MM.1S (cell line): ENCODE measurements at regions not wholly inside any gene's neighbourhood (a gene's known extent, or its start where the extent isn't known, plus 50 kb on each side); places are given as distances from the start of the nearest gene placed in this dataset.

Experiments used
- DNase-seq: peaks from one replicate; pipeline ENCODE4 v3.0.0-alpha.2; 2015
- H2AFZ ChIP-seq: fragments of 300-600 bp; sonication (generic); 2 replicates; pipeline ENCODE4 v1.6.0; 2016; ENCODE audit warnings: antibody characterized with exemption, low read length
- H3F3A ChIP-seq: fragments of 300-600 bp; sonication (generic); 2 replicates; pipeline ENCODE4 v1.6.1; 2016; ENCODE audit warnings: mild to moderate bottlenecking, antibody characterized with exemption, low read length, moderate library complexity, mixed read lengths; ENCODE audit not compliant: insufficient read depth
- H3K27ac ChIP-seq: fragments of 300-600 bp; sonication (generic); 2 replicates; pipeline ENCODE4 v1.5.1; 2016; ENCODE audit warnings: mild to moderate bottlenecking, low read length
- H3K27me3 ChIP-seq: fragments of 300-600 bp; sonication (generic); replicated peaks from 2 replicates; pipeline ENCODE4 v1.6.0; 2016; ENCODE audit warnings: low read length; ENCODE audit not compliant: insufficient read depth
- H3K36me3 ChIP-seq: fragments of 300-600 bp; sonication (generic); replicated peaks from 2 replicates; pipeline ENCODE4 v1.6.1; 2016; ENCODE audit warnings: mild to moderate bottlenecking, low read length, mixed read lengths; ENCODE audit not compliant: insufficient read depth
- H3K4me1 ChIP-seq: fragments of 300-600 bp; sonication (generic); 2 replicates; pipeline ENCODE4 v1.6.1; 2016; ENCODE audit warnings: low read length, mixed read lengths
- H3K4me2 ChIP-seq: fragments of 300-600 bp; sonication (generic); 2 replicates; pipeline ENCODE4 v1.6.0; 2016; ENCODE audit warnings: low read depth, low read length
- H3K4me3 ChIP-seq: fragments of 300-600 bp; sonication (generic); 2 replicates; pipeline ENCODE4 v1.5.1; 2016; ENCODE audit warnings: low read length, mixed read lengths
- H3K79me2 ChIP-seq: fragments of 300-600 bp; sonication (generic); 2 replicates; pipeline ENCODE4 v1.6.1; 2016; ENCODE audit warnings: mixed run types, low read length, mixed read lengths
- H3K9ac ChIP-seq: fragments of 300-600 bp; sonication (generic); 2 replicates; pipeline ENCODE4 v1.6.1; 2016; ENCODE audit warnings: low read length, mixed read lengths
- H3K9me2 ChIP-seq: fragments of 300-600 bp; sonication (generic); replicated peaks from 2 replicates; pipeline ENCODE4 v1.6.1; 2016; ENCODE audit warnings: mild to moderate bottlenecking, low read length, mixed read lengths; ENCODE audit not compliant: insufficient read depth
- H3K9me3 ChIP-seq: fragments of 300-600 bp; sonication (generic); replicated peaks from 2 replicates; pipeline ENCODE4 v1.6.1; 2016; ENCODE audit warnings: mild to moderate bottlenecking, low read length, mixed read lengths; ENCODE audit not compliant: insufficient read depth
- H4K20me1 ChIP-seq: fragments of 300-600 bp; sonication (generic); 2 replicates; pipeline ENCODE4 v1.6.1; 2016; ENCODE audit warnings: mild to moderate bottlenecking, low read length, moderate library complexity, mixed read lengths; ENCODE audit not compliant: insufficient read depth
- EZH2 ChIP-seq: fragments of 300-600 bp; sonication (generic); optimal IDR thresholded peaks from 2 replicates; pipeline ENCODE3; 2017; ENCODE audit warnings: low read depth, mild to moderate bottlenecking, antibody characterized with exemption, low read length, mixed read lengths
- EZH2phosphoT487 ChIP-seq: fragments of 300-600 bp; sonication (generic); IDR thresholded peaks from 2 replicates; pipeline ENCODE4 v1.6.1; 2018; ENCODE audit warnings: antibody characterized with exemption, low read length
- TF ChIP-seq, protein P1 (sequence below): fragments of 300-600 bp; sonication (generic); IDR thresholded peaks from 2 replicates; pipeline ENCODE4 v1.5.1; 2016; ENCODE audit warnings: antibody characterized with exemption, low read length, mixed read lengths

DNA sequence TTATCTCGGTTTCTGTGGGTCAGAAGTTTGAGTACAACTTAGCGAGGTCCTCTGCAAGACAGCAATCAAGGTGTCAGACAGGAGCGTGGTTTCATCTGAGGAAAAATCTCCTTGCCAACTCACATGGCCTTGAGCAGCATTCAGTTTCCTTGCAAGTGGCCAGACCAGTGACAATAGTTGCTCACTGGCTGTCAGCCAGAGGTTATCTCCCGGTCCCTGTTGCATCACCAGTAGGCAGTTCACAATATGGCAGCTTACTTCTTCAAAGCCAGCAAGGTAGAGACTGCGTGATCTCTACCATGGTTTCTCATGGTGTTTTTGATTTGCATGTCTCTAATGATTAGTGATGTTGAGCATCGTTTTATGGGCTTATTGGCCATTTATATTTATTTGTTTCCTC, 143.8 kb upstream of the DAAM1 start:
- H3K4me2 ChIP-seq: no peak overlapping the region
- H4K20me1 ChIP-seq: no peaks in the 10 kb centered on the region
- no peaks in the 10 kb centered on the region for H3K9me3 ChIP-seq
- H3K27me3 ChIP-seq: no peaks in the 10 kb centered on the region
- H3K4me3 ChIP-seq: no peak overlapping the region
- no peak overlapping the region for H3K9ac ChIP-seq
- no peaks in the 10 kb centered on the region for H3K4me1 ChIP-seq
- H2AFZ ChIP-seq: no peak overlapping the region
- no peaks in the 10 kb centered on the region for H3K36me3 ChIP-seq
- no peak for DNase-seq
- H3K27ac ChIP-seq: no peak overlapping the region
- H3K9me2 ChIP-seq: no peaks in the 10 kb centered on the region
- no peaks in the 10 kb centered on the region for H3F3A ChIP-seq
- TF ChIP-seq, protein P1, sequence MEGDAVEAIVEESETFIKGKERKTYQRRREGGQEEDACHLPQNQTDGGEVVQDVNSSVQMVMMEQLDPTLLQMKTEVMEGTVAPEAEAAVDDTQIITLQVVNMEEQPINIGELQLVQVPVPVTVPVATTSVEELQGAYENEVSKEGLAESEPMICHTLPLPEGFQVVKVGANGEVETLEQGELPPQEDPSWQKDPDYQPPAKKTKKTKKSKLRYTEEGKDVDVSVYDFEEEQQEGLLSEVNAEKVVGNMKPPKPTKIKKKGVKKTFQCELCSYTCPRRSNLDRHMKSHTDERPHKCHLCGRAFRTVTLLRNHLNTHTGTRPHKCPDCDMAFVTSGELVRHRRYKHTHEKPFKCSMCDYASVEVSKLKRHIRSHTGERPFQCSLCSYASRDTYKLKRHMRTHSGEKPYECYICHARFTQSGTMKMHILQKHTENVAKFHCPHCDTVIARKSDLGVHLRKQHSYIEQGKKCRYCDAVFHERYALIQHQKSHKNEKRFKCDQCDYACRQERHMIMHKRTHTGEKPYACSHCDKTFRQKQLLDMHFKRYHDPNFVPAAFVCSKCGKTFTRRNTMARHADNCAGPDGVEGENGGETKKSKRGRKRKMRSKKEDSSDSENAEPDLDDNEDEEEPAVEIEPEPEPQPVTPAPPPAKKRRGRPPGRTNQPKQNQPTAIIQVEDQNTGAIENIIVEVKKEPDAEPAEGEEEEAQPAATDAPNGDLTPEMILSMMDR: no peak
- TF ChIP-seq EZH2phosphoT487 (no peak), EZH2 (no peak)
- no peaks in the 10 kb centered on the region for H3K79me2 ChIP-seq

DNA sequence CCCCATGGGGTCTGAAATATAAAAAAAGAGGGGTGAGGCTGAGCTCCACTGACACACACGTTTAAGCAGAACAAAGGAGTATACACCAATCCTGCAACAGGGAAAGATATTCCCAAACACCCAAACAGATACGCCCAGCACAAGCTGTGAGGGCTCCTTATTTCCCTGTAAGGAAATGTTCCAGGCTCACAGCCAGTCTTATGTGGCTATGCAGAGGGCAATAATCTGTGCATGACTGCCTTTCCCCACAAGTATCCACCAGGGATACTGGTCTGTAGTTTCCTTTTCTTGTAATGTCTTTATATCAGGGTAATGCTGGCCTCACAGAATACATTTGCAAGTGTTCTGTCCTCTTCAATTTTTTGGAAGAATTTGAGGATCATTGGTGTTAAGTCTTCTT, 141.7 kb upstream of the DAAM1 start:
- Histone ChIP-seq H3F3A (no peaks in the 10 kb centered on the region), H3K4me3 (no peak overlapping the region), H3K27me3 (no peaks in the 10 kb centered on the region), H2AFZ (no peak overlapping the region), H4K20me1 (no peaks in the 10 kb centered on the region), H3K9ac (no peak overlapping the region), H3K79me2 (no peaks in the 10 kb centered on the region), H3K4me2 (no peak overlapping the region), H3K27ac (no peak overlapping the region), H3K4me1 (no peaks in the 10 kb centered on the region), H3K9me2 (no peaks in the 10 kb centered on the region), H3K36me3 (no peaks in the 10 kb centered on the region), H3K9me3 (no peaks in the 10 kb centered on the region)
- TF ChIP-seq EZH2phosphoT487 (no peak), EZH2 (no peak)
- TF ChIP-seq, protein P1: no peak
- no peak for DNase-seq

DNA sequence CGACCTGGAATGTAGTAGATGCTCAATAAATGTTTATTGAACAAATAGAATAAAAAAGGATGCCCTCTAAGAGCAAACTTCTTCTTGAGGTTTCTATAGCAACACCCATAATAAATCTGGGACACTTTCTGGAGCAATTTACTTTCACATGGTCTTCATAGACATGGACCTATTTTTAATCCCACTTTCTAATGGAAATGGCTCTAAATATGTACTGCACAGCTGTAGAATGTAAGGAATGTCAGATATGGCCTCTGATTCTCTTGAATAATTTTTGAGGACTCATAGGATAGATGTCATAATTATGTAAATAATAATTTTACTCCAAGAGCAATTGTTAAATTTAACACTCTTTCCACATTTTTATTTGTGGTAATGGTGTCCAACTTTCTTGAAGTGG, 133.5 kb upstream of the DAAM1 start:
- Histone ChIP-seq H3K27me3 (no peaks in the 10 kb centered on the region), H3K27ac (no peak overlapping the region), H3K36me3 (no peaks in the 10 kb centered on the region), H3K79me2 (no peaks in the 10 kb centered on the region), H3F3A (no peaks in the 10 kb centered on the region), H3K9ac (no peak overlapping the region), H3K4me3 (no peak overlapping the region), H3K4me1 (no peaks in the 10 kb centered on the region), H3K4me2 (no peak overlapping the region), H3K9me3 (no peaks in the 10 kb centered on the region), H2AFZ (no peak overlapping the region), H3K9me2 (no peaks in the 10 kb centered on the region), H4K20me1 (no peaks in the 10 kb centered on the region)
- TF ChIP-seq EZH2phosphoT487: no peak
- TF ChIP-seq, protein P1: no peak
- TF ChIP-seq EZH2: no peak
- no peak for DNase-seq
